Muscle of leg (tissue), 3 donors: ENCODE measurements at regions not wholly inside any gene's neighbourhood (a gene's known extent, or its start where the extent isn't known, plus 50 kb on each side); places are given as distances from the start of the nearest gene placed in this dataset.

ENCODE experiments used
- DNase-seq: peaks from one replicate; pipeline ENCODE4 v3.0.0; 2013
- H3K27ac ChIP-seq: one replicate; pipeline ENCODE4 v1.5.1; 2013; ENCODE audit warnings: mild to moderate bottlenecking, low read length, control low read depth
- H3K27me3 ChIP-seq: one replicate; pipeline ENCODE4 v1.6.1; 2013; ENCODE audit warnings: low read length; ENCODE audit not compliant: control insufficient read depth, insufficient read depth
- H3K36me3 ChIP-seq: one replicate; pipeline ENCODE4 v1.6.1; 2013; ENCODE audit warnings: low read length; ENCODE audit not compliant: control insufficient read depth, insufficient read depth
- H3K4me1 ChIP-seq: one replicate; pipeline ENCODE4 v1.6.1; 2013; ENCODE audit warnings: low read length; ENCODE audit not compliant: control insufficient read depth, insufficient read depth
- H3K4me3 ChIP-seq: one replicate; pipeline ENCODE4 v1.5.1; 2013; ENCODE audit warnings: low read length, control low read depth
- H3K9me3 ChIP-seq: replicated peaks from 2 replicates; pipeline ENCODE4 v1.6.1; 2013; ENCODE audit warnings: low read depth, low read length; ENCODE audit not compliant: control insufficient read depth
- WGBS: methylation state at CpG from one replicate; pipeline ENCODE4 v1.1.5; 2013; ENCODE audit warnings: missing lambda C conversion rate; ENCODE audit not compliant: insufficient coverage; 5-methylcytosine and 5-hydroxymethylcytosine counted together

- Histone ChIP-seq H3K4me1 (no peaks in the 10 kb centered on the region), H3K4me3 (no peak overlapping the region), H3K27ac (no peak overlapping the region), H3K9me3 (no peaks in the 10 kb centered on the region), H3K27me3 (no peaks in the 10 kb centered on the region), H3K36me3 (no peaks in the 10 kb centered on the region)
- no CpG with 5 or more reads among the region's 3 CpGs for WGBS
- no peak for DNase-seq
Measured at GRCh38 chr3:106381286-106381938, 512.6 kb upstream of the CBLB start.

GRCh38 chr3:106381939-106382335, 513.1 kb upstream of the CBLB start:
- Histone ChIP-seq H3K4me3 (no peak overlapping the region), H3K4me1 (no peaks in the 10 kb centered on the region), H3K9me3 (no peaks in the 10 kb centered on the region), H3K27me3 (no peaks in the 10 kb centered on the region), H3K27ac (no peak overlapping the region), H3K36me3 (no peaks in the 10 kb centered on the region)
- peak; percentile 31 for DNase-seq

GRCh38 chr3:106386050-106386449, 517.2 kb upstream of the CBLB start:
- Histone ChIP-seq H3K36me3 (no peaks in the 10 kb centered on the region), H3K27ac (no peak overlapping the region), H3K27me3 (no peaks in the 10 kb centered on the region), H3K4me1 (no peaks in the 10 kb centered on the region), H3K4me3 (no peak overlapping the region), H3K9me3 (no peaks in the 10 kb centered on the region)
- no peak for DNase-seq
- WGBS = 64% methylated on average over 1 of the region's 3 CpGs

DNA sequence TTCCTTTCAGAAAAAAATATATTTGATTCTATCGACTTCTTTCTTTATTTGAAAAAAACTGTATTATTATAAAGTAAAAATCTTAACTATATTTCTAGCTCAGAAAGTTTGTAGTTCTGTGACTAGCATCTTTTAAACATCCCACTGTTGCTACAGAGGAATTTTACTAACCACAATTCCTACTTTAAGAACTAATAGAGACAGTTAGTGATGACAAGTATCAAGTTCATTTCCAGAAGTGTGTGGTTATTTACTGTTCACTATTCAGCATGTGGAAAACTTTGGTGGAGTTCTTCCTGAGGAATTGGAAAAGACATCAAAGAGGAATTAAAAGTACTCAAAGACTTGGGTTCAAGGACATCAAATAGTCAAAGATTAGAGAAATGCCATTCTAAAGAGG, 524.1 kb upstream of the CBLB start:
- no peak overlapping the region for H3K27ac ChIP-seq
- H3K27me3 ChIP-seq = no peaks in the 10 kb centered on the region
- no peaks in the 10 kb centered on the region for H3K9me3 ChIP-seq
- no peaks in the 10 kb centered on the region for H3K36me3 ChIP-seq
- no peak overlapping the region for H3K4me3 ChIP-seq
- DNase-seq = no peak
- H3K4me1 ChIP-seq = no peaks in the 10 kb centered on the region
- WGBS = no CpG with 5 or more reads among the region's 1 CpG

DNA sequence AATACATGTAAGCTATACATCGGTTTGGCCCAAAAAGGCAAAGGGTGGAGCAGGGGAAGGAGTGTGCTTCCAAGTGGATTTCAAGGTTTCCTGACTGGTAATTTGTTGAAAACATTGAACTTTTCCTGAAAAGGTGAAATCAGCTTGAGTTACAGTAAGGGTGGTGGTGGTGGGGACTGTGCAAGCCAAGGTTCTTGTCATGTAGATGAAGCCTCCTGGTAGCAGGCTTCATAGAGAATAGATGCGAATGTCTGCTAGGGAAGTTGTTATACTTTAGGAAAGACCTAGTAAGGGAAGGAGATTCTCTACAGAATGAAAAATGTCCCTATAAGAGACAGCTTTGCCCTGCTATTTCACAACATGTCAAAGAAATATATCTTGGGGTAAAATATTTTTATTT, 528.2 kb upstream of the CBLB start:
- DNase-seq = no peak
- no peaks in the 10 kb centered on the region for H3K36me3 ChIP-seq
- H3K4me3 ChIP-seq = no peak overlapping the region
- H3K27ac ChIP-seq = no peak overlapping the region
- H3K4me1 ChIP-seq = no peaks in the 10 kb centered on the region
- no CpG with 5 or more reads among the region's 2 CpGs for WGBS
- no peaks in the 10 kb centered on the region for H3K9me3 ChIP-seq
- H3K27me3 ChIP-seq = no peaks in the 10 kb centered on the region

- no peak overlapping the region for H3K27ac ChIP-seq
- WGBS = no CpG with 5 or more reads among the region's 2 CpGs
Measured at GRCh38 chr3:106398891-106399600, 530.2 kb upstream of the CBLB start.

GRCh38 chr3:106399761-106400160, 530.9 kb upstream of the CBLB start:
- H3K27ac ChIP-seq = no peak overlapping the region
- H3K9me3 ChIP-seq = no peaks in the 10 kb centered on the region
- no peaks in the 10 kb centered on the region for H3K27me3 ChIP-seq
- no peak for DNase-seq
- no peak overlapping the region for H3K4me3 ChIP-seq
- WGBS = 92% methylated on average over 2 of the region's 4 CpGs
- H3K36me3 ChIP-seq = no peaks in the 10 kb centered on the region
- H3K4me1 ChIP-seq = no peaks in the 10 kb centered on the region

More at GRCh38 chr3:106398891-106399600, 530.2 kb upstream of the CBLB start:
- Histone ChIP-seq H3K36me3 (no peaks in the 10 kb centered on the region), H3K27me3 (no peaks in the 10 kb centered on the region), H3K4me3 (no peak overlapping the region), H3K4me1 (no peaks in the 10 kb centered on the region), H3K9me3 (no peaks in the 10 kb centered on the region)
- no peak for DNase-seq

- no peaks in the 10 kb centered on the region for H3K4me1 ChIP-seq
- H3K9me3 ChIP-seq = no peaks in the 10 kb centered on the region
- no peak overlapping the region for H3K27ac ChIP-seq
- no peaks in the 10 kb centered on the region for H3K27me3 ChIP-seq
- H3K36me3 ChIP-seq = no peaks in the 10 kb centered on the region
- H3K4me3 ChIP-seq = no peak overlapping the region
- no CpG with 5 or more reads among the region's 3 CpGs for WGBS
- peak; percentile 19 for DNase-seq
Measured at GRCh38 chr3:106401666-106402490, 533.1 kb upstream of the CBLB start.

GRCh38 chr3:106403371-106404145, 534.7 kb upstream of the CBLB start:
- no peak for DNase-seq
- Histone ChIP-seq H3K4me1 (no peaks in the 10 kb centered on the region), H3K27ac (no peak overlapping the region), H3K9me3 (no peaks in the 10 kb centered on the region), H3K36me3 (no peaks in the 10 kb centered on the region), H3K27me3 (no peaks in the 10 kb centered on the region), H3K4me3 (no peak overlapping the region)
- whole genome bisulfite sequencing = no CpG with 5 or more reads among the region's 7 CpGs

GRCh38 chr3:106413683-106414082, 544.9 kb upstream of the CBLB start:
- DNase-seq = no peak
- no peaks in the 10 kb centered on the region for H3K36me3 ChIP-seq
- WGBS = 71% methylated on average over 1 of the region's 2 CpGs
- no peaks in the 10 kb centered on the region for H3K9me3 ChIP-seq
- no peak overlapping the region for H3K27ac ChIP-seq
- no peak overlapping the region for H3K4me3 ChIP-seq
- no peaks in the 10 kb centered on the region for H3K4me1 ChIP-seq
- H3K27me3 ChIP-seq = no peaks in the 10 kb centered on the region
